Vagina (tissue), 2 donors: ENCODE measurements at regions not wholly inside any gene's neighbourhood (a gene's known extent, or its start where the extent isn't known, plus 50 kb on each side); places are given as distances from the start of the nearest gene placed in this dataset.

Experiments
- POLR2A ChIP-seq, 2 donors: fragments of 450-650 bp; IDR thresholded peaks; one replicate each; pipeline ENCODE4 v1.6.1; 2017; ENCODE audit warnings: antibody characterized with exemption in 2 of 2, mild to moderate bottlenecking in 2 of 2, moderate library complexity in 2 of 2
- TF ChIP-seq, protein P1 (sequence below), 3 experiments: fragments of 450-650 bp in 2 of 3; fragments of 200-600 bp in 1 of 3; sonication (generic) in 1 of 3; IDR thresholded peaks; one replicate each; pipeline ENCODE4 v1.5.1; 2017 to 2019; ENCODE audit warnings: antibody characterized with exemption in 3 of 3, mild to moderate bottlenecking in 2 of 3, moderate library complexity in 2 of 3

DNA sequence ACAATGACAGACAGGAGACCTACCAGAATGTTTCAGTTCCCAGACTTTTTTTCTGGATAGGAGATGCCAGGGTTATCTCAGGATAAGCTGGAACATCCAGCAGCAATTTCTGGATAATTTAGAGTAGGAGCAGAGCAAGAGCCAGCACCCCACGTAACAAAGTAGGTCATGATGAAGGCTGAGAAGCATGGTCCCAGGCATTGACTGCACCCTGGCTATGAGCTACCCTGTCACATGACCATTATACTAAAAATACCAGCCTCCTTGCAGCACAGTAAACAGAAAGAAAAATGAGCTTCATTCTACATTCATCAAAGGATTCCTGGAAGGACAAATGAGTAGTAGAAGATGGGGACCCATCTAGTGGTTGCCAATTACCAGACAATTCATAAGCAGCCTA is 247.4 kb upstream of the AR start:
- TF ChIP-seq, protein P1, sequence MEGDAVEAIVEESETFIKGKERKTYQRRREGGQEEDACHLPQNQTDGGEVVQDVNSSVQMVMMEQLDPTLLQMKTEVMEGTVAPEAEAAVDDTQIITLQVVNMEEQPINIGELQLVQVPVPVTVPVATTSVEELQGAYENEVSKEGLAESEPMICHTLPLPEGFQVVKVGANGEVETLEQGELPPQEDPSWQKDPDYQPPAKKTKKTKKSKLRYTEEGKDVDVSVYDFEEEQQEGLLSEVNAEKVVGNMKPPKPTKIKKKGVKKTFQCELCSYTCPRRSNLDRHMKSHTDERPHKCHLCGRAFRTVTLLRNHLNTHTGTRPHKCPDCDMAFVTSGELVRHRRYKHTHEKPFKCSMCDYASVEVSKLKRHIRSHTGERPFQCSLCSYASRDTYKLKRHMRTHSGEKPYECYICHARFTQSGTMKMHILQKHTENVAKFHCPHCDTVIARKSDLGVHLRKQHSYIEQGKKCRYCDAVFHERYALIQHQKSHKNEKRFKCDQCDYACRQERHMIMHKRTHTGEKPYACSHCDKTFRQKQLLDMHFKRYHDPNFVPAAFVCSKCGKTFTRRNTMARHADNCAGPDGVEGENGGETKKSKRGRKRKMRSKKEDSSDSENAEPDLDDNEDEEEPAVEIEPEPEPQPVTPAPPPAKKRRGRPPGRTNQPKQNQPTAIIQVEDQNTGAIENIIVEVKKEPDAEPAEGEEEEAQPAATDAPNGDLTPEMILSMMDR (IDR thresholded peaks at IDR 0.05) = no peak
- no peak for TF ChIP-seq POLR2A (IDR thresholded peaks at IDR 0.05)
